GM12891 (cell line): ENCODE measurements at regions not wholly inside any gene's neighbourhood (a gene's known extent, or its start where the extent isn't known, plus 50 kb on each side); places are given as distances from the start of the nearest gene placed in this dataset.

Experiments
- PAX5 ChIP-seq: IDR thresholded peaks from 2 replicates; pipeline ENCODE4 v1.6.1; 2011; ENCODE audit warnings: low read length, moderate library complexity, mild to moderate bottlenecking; ENCODE audit not compliant: insufficient read depth, severe bottlenecking
- POLR2A ChIP-seq: IDR thresholded peaks from 2 replicates; pipeline ENCODE4 v1.6.1; 2011; ENCODE audit warnings: low read depth, low read length, control low read depth
- POLR2AphosphoS5 ChIP-seq: IDR thresholded peaks from 2 replicates; pipeline ENCODE4 v1.6.1; 2011; ENCODE audit warnings: low read depth, low read length, control low read depth
- POU2F2 ChIP-seq: IDR thresholded peaks from 2 replicates; pipeline ENCODE4 v1.6.1; 2011; ENCODE audit warnings: low read depth, mild to moderate bottlenecking, control low read depth, low read length, moderate library complexity
- SPI1 ChIP-seq: IDR thresholded peaks from 2 replicates; pipeline ENCODE4 v1.6.1; 2011; ENCODE audit warnings: low read depth, low read length, control low read depth
- TAF1 ChIP-seq: IDR thresholded peaks from 2 replicates; pipeline ENCODE4 v1.6.1; 2011; ENCODE audit warnings: low read depth, low read length, control low read depth

DNA sequence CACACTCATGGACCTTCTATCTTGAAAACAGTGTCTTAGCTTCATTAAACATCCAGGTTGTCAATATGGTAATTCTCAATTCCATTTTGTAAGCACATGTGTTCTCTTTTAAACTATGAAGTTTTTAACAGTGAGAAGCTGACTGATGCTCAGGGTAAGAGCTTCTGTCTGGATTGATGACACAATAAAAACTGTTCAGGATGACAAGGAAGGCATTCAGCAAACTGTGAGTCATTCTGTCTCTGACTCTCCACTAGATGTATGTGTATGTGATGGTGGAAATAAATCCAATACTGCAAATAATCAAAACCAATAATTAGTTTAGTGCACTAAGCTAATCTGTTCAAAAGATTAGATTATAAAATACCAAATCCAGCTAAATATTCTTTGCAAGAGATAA lies 115.3 kb upstream of the ARX start:
- TF ChIP-seq POLR2A (no peak), SPI1 (no peak), TAF1 (no peak), POLR2AphosphoS5 (no peak), POU2F2 (no peak), PAX5 (no peak)
